ENCODE measurements at regions not wholly inside any gene's neighbourhood (a gene's known extent, or its start where the extent isn't known, plus 50 kb on each side); places are given as distances from the start of the nearest gene placed in this dataset.

- Histone ChIP-seq H3K9ac (no peak overlapping the region), H3K36me3 (ENCODE audit: insufficient read depth) (no peaks in the 10 kb centered on the region), H2AFZ (ENCODE audit: low read depth) (no peak overlapping the region), H3K79me2 (ENCODE audit: insufficient read depth, low read depth) (no peaks in the 10 kb centered on the region), H3K27ac (no peak overlapping the region), H3K27me3 (ENCODE audit: insufficient read depth, low read depth) (no peaks in the 10 kb centered on the region), H3K4me1 (ENCODE audit: low read depth, poor library complexity, severe bottlenecking) (no peaks in the 10 kb centered on the region), H4K20me1 (ENCODE audit: insufficient read depth) (no peaks in the 10 kb centered on the region), H3K4me2 (no peak overlapping the region), H3K4me3 (IDR thresholded peaks at IDR 0.05; ENCODE audit: insufficient read depth, low read depth, low read length) (no peak overlapping the region)
- no peak for TF ChIP-seq CTCF (conservative IDR thresholded peaks at IDR 0.05; ENCODE audit: low read depth, low read length)
Observed at GRCh38 chr10:27618906-27619305, 114.8 kb downstream of the RAB18 start.

GRCh38 chr10:27619329-27619728 lies 115.2 kb downstream of the RAB18 start:
- Histone ChIP-seq H3K4me3 (IDR thresholded peaks at IDR 0.05; ENCODE audit: insufficient read depth, low read depth, low read length) (no peak overlapping the region), H3K36me3 (ENCODE audit: insufficient read depth) (no peaks in the 10 kb centered on the region), H3K4me1 (ENCODE audit: low read depth, poor library complexity, severe bottlenecking) (no peaks in the 10 kb centered on the region), H4K20me1 (ENCODE audit: insufficient read depth) (no peaks in the 10 kb centered on the region), H3K9ac (no peak overlapping the region), H3K4me2 (no peak overlapping the region), H2AFZ (ENCODE audit: low read depth) (no peak overlapping the region), H3K79me2 (ENCODE audit: insufficient read depth, low read depth) (no peaks in the 10 kb centered on the region), H3K27me3 (ENCODE audit: insufficient read depth, low read depth) (no peaks in the 10 kb centered on the region), H3K27ac (no peak overlapping the region)
- TF ChIP-seq CTCF (conservative IDR thresholded peaks at IDR 0.05; ENCODE audit: low read depth, low read length): no peak

- no peaks in the 10 kb centered on the region for H3K79me2 ChIP-seq (ENCODE audit: insufficient read depth, low read depth)
- H3K4me3 ChIP-seq (IDR thresholded peaks at IDR 0.05; ENCODE audit: insufficient read depth, low read depth, low read length): no peak overlapping the region
- no peaks in the 10 kb centered on the region for H3K27me3 ChIP-seq (ENCODE audit: insufficient read depth, low read depth)
- H3K27ac ChIP-seq: no peak overlapping the region
- no peak for TF ChIP-seq CTCF (conservative IDR thresholded peaks at IDR 0.05; ENCODE audit: low read depth, low read length)
- no peaks in the 10 kb centered on the region for H4K20me1 ChIP-seq (ENCODE audit: insufficient read depth)
- H3K4me1 ChIP-seq (ENCODE audit: low read depth, poor library complexity, severe bottlenecking): no peaks in the 10 kb centered on the region
- no peak overlapping the region for H3K4me2 ChIP-seq
- no peak overlapping the region for H2AFZ ChIP-seq (ENCODE audit: low read depth)
- no peak overlapping the region for H3K9ac ChIP-seq
- no peaks in the 10 kb centered on the region for H3K36me3 ChIP-seq (ENCODE audit: insufficient read depth)
Observed at GRCh38 chr10:27620430-27621397, 116.6 kb downstream of the RAB18 start.

- H2AFZ ChIP-seq (ENCODE audit: low read depth): no peak overlapping the region
Observed at GRCh38 chr10:27621461-27621860, 117.4 kb downstream of the RAB18 start.

More at GRCh38 chr10:27621461-27621860, 117.4 kb downstream of the RAB18 start:
- no peak for TF ChIP-seq CTCF (conservative IDR thresholded peaks at IDR 0.05; ENCODE audit: low read depth, low read length)
- Histone ChIP-seq H3K4me3 (IDR thresholded peaks at IDR 0.05; ENCODE audit: insufficient read depth, low read depth, low read length) (no peak overlapping the region), H3K9ac (no peak overlapping the region), H3K4me2 (no peak overlapping the region), H3K4me1 (ENCODE audit: low read depth, poor library complexity, severe bottlenecking) (no peaks in the 10 kb centered on the region), H3K27me3 (ENCODE audit: insufficient read depth, low read depth) (no peaks in the 10 kb centered on the region), H3K36me3 (ENCODE audit: insufficient read depth) (no peaks in the 10 kb centered on the region), H3K27ac (no peak overlapping the region), H4K20me1 (ENCODE audit: insufficient read depth) (no peaks in the 10 kb centered on the region), H3K79me2 (ENCODE audit: insufficient read depth, low read depth) (no peaks in the 10 kb centered on the region)

All from KMS-11 (cell line).